ENCODE measurements at regions not wholly inside any gene's neighbourhood (a gene's known extent, or its start where the extent isn't known, plus 50 kb on each side); places are given as distances from the start of the nearest gene placed in this dataset.

- no peak for TF ChIP-seq CTCF (conservative IDR thresholded peaks at IDR 0.05; ENCODE audit: low read depth, low read length)
- TF ChIP-seq EZH2 (IDR thresholded peaks at IDR 0.05; ENCODE audit: borderline replicate concordance, low read depth, low read length, poor library complexity, severe bottlenecking), result no peak
Measured at GRCh38 chr2:67856866-67857265, 205.9 kb downstream of the C1D start.
